OCI-M1 (cell line): ENCODE measurements at regions not wholly inside any gene's neighbourhood (a gene's known extent, or its start where the extent isn't known, plus 50 kb on each side); places are given as distances from the start of the nearest gene placed in this dataset.
A peak's percentile ranks its signal among the peaks of the same experiment; 100 is the strongest.
"Not testable (repeated sequence)": the region's sequence is repeated elsewhere in the genome, so short reads cannot be mapped to it uniquely, and the experiment has no call there.

Experiments
- DNase-seq: peaks from one replicate; lab custom pipeline; 2025; lab: John Stamatoyannopoulos, UW

- no peak for DNase-seq
These were observed 216.9 kb upstream of the SMLR1 start for GRCh38 chr6:130610303-130610702.

GRCh38 chr6:130611366-130611765 lies 215.8 kb upstream of the SMLR1 start:
- DNase-seq, result no peak

GRCh38 chr6:130613176-130613575 lies 214.0 kb upstream of the SMLR1 start:
- no peak for DNase-seq

- peak; percentile 18 for DNase-seq
These were observed 211.4 kb upstream of the SMLR1 start for GRCh38 chr6:130615816-130616215.

- no peak for DNase-seq
These were observed 209.5 kb upstream of the SMLR1 start for GRCh38 chr6:130617658-130618057.

- DNase-seq, result not testable (repeated sequence)
These were observed 208.4 kb upstream of the SMLR1 start for GRCh38 chr6:130618806-130619205.

- no peak for DNase-seq
These were observed 206.8 kb upstream of the SMLR1 start for GRCh38 chr6:130620338-130620781.

- DNase-seq, result no peak
These were observed 205.1 kb upstream of the SMLR1 start for GRCh38 chr6:130622142-130622541.

- no peak for DNase-seq
These were observed 203.2 kb upstream of the SMLR1 start for GRCh38 chr6:130624046-130624445.

- DNase-seq, result peak; percentile 33
These were observed 201.2 kb upstream of the SMLR1 start for GRCh38 chr6:130625825-130626527.

GRCh38 chr6:130628862-130629261 lies 198.3 kb upstream of the SMLR1 start:
- no peak for DNase-seq

GRCh38 chr6:130629640-130630039 lies 197.6 kb upstream of the SMLR1 start:
- peak; percentile 28 for DNase-seq

GRCh38 chr6:130632277-130632676 lies 194.9 kb upstream of the SMLR1 start:
- DNase-seq, result no peak

GRCh38 chr6:130632897-130633296 lies 194.3 kb upstream of the SMLR1 start:
- no peak for DNase-seq

GRCh38 chr6:130643361-130643760 lies 183.8 kb upstream of the SMLR1 start:
- no peak for DNase-seq

- DNase-seq, result no peak
These were observed 183.0 kb upstream of the SMLR1 start for GRCh38 chr6:130644175-130644574.

GRCh38 chr6:130644769-130645168 lies 182.4 kb upstream of the SMLR1 start:
- DNase-seq, result peak; percentile 39

- DNase-seq, result no peak
These were observed 180.0 kb upstream of the SMLR1 start for GRCh38 chr6:130647246-130647645.

GRCh38 chr6:130655586-130655985 lies 171.6 kb upstream of the SMLR1 start:
- no peak for DNase-seq

- DNase-seq, result no peak
These were observed 166.1 kb upstream of the SMLR1 start for GRCh38 chr6:130661077-130661476.

- peak; percentile 92 for DNase-seq
These were observed 160.4 kb upstream of the SMLR1 start for GRCh38 chr6:130666786-130667185.

GRCh38 chr6:130670142-130670541 lies 157.1 kb upstream of the SMLR1 start:
- DNase-seq, result peak; percentile 42

GRCh38 chr6:130671119-130671518 lies 156.1 kb upstream of the SMLR1 start:
- DNase-seq, result no peak

- DNase-seq, result no peak
These were observed 155.6 kb upstream of the SMLR1 start for GRCh38 chr6:130671577-130671976.
